Gastroesophageal sphincter (tissue), 3 donors: ENCODE measurements at regions not wholly inside any gene's neighbourhood (a gene's known extent, or its start where the extent isn't known, plus 50 kb on each side); places are given as distances from the start of the nearest gene placed in this dataset.

Experiments
- EP300 ChIP-seq: sonication (generic); formaldehyde crosslinking; IDR thresholded peaks from one replicate; pipeline ENCODE4 v1.6.1; 2017; ENCODE audit warnings: antibody characterized with exemption, mild to moderate bottlenecking
- POLR2AphosphoS5 ChIP-seq: sonication (generic); formaldehyde crosslinking; IDR thresholded peaks from one replicate; pipeline ENCODE4 v1.6.1; 2017; ENCODE audit warnings: antibody characterized with exemption
- TF ChIP-seq, protein P1 (sequence below), 4 experiments: fragments of 200-600 bp in 2 of 4; fragments of 450-650 bp in 2 of 4; sonication (generic) in 1 of 4; IDR thresholded peaks; one replicate each; pipeline ENCODE4 v1.5.1; 2017 to 2019; ENCODE audit warnings: antibody characterized with exemption in 4 of 4, mild to moderate bottlenecking in 2 of 4, moderate library complexity in 2 of 4

- TF ChIP-seq, protein P1, sequence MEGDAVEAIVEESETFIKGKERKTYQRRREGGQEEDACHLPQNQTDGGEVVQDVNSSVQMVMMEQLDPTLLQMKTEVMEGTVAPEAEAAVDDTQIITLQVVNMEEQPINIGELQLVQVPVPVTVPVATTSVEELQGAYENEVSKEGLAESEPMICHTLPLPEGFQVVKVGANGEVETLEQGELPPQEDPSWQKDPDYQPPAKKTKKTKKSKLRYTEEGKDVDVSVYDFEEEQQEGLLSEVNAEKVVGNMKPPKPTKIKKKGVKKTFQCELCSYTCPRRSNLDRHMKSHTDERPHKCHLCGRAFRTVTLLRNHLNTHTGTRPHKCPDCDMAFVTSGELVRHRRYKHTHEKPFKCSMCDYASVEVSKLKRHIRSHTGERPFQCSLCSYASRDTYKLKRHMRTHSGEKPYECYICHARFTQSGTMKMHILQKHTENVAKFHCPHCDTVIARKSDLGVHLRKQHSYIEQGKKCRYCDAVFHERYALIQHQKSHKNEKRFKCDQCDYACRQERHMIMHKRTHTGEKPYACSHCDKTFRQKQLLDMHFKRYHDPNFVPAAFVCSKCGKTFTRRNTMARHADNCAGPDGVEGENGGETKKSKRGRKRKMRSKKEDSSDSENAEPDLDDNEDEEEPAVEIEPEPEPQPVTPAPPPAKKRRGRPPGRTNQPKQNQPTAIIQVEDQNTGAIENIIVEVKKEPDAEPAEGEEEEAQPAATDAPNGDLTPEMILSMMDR (IDR thresholded peaks at IDR 0.05): no peak
- TF ChIP-seq POLR2AphosphoS5 (no peak), EP300 (no peak)
Measured at GRCh38 chr11:25163421-25163820, 666.6 kb downstream of the LUZP2 start.
